H1 (cell line): ENCODE measurements at regions not wholly inside any gene's neighbourhood (a gene's known extent, or its start where the extent isn't known, plus 50 kb on each side); places are given as distances from the start of the nearest gene placed in this dataset.

Source experiments
- CTCF ChIA-PET: fragments of 300-600 bp; sonication (Branson Sonifier 250); formaldehyde crosslinking; loops from one replicate; lab custom pipeline; 2021; ENCODE audit not compliant: partially characterized antibody; lab: Charles Lee
- POLR2A ChIA-PET: fragments of 300-600 bp; sonication (Branson Sonifier 250); formaldehyde crosslinking; loops from one replicate; lab custom pipeline; 2021; ENCODE audit warnings: inconsistent platforms; ENCODE audit not compliant: partially characterized antibody; lab: Charles Lee
- DNase-seq, 2 experiments: peaks; one replicate each; pipeline versions ENCODE4 v3.0.0 to v3.0.0-alpha.2; 2010 to 2022; ENCODE audit warnings: low spot score in 2 of 2, low read depth in 1 of 2, mixed read lengths in 1 of 2
- FAIRE-seq: peaks from 2 replicates; lab custom pipeline; 2011; peaks lifted over from hg19 to GRCh38; lab: Jason Lieb, UNC
- H2AFZ ChIP-seq: 2 replicates; pipeline ENCODE4 v1.8.1; 2012; ENCODE audit warnings: low read length, inconsistent platforms
- H2AK5ac ChIP-seq: 2 replicates; pipeline ENCODE4 v1.6.1; 2013; ENCODE audit warnings: low read depth, low read length
- H2BK120ac ChIP-seq: replicated peaks from 2 replicates; pipeline ENCODE3; 2013; ENCODE audit warnings: low read depth, low read length, inconsistent platforms
- H2BK12ac ChIP-seq: 2 replicates; pipeline ENCODE4 v1.6.1; 2013; ENCODE audit warnings: low read depth, low read length
- H2BK15ac ChIP-seq: 2 replicates; pipeline ENCODE4 v1.6.1; 2013; ENCODE audit warnings: low read length
- H2BK20ac ChIP-seq: 2 replicates; pipeline ENCODE4 v1.6.1; 2013; ENCODE audit warnings: low read length
- H2BK5ac ChIP-seq: 2 replicates; pipeline ENCODE4 v1.6.1; 2013; ENCODE audit warnings: low read depth, low read length
- H3K14ac ChIP-seq: 2 replicates; pipeline ENCODE4 v1.6.1; 2013; ENCODE audit warnings: inconsistent platforms; ENCODE audit not compliant: insufficient read length
- H3K18ac ChIP-seq: 2 replicates; pipeline ENCODE4 v1.6.1; 2013; ENCODE audit warnings: low read length; ENCODE audit errors: extremely low read depth
- H3K23ac ChIP-seq: 2 replicates; pipeline ENCODE4 v1.6.1; 2013; ENCODE audit warnings: inconsistent platforms; ENCODE audit not compliant: insufficient read length
- H3K23me2 ChIP-seq: 2 replicates; pipeline ENCODE4 v1.6.1; 2013; ENCODE audit warnings: low read depth, low read length
- H3K27ac ChIP-seq: 2 replicates; pipeline ENCODE4 v1.6.1; 2011; ENCODE audit warnings: low read depth, low read length, inconsistent platforms
- H3K27me3 ChIP-seq, 4 experiments: replicated peaks in 1 of 4; 1 replicate in 1 of 4; 2 replicates in 3 of 4; pipeline versions ENCODE4 v1.6.1 to v1.8.1; 2011 to 2013; ENCODE audit warnings: low read length in 3 of 4, mild to moderate bottlenecking in 3 of 4, inconsistent platforms in 2 of 4, mixed read lengths in 2 of 4, moderate library complexity in 1 of 4; ENCODE audit not compliant: control insufficient read depth in 3 of 4, insufficient read depth in 3 of 4; ENCODE audit errors: extremely low read depth in 1 of 4
- H3K36me3 ChIP-seq, 4 experiments: 2 replicates each; pipeline versions ENCODE4 v1.6.1 to v1.8.1; 2011 to 2013; ENCODE audit warnings: mild to moderate bottlenecking in 4 of 4, low read length in 3 of 4, moderate library complexity in 2 of 4, control low read depth in 1 of 4, inconsistent platforms in 1 of 4; ENCODE audit not compliant: insufficient read depth in 4 of 4, control insufficient read depth in 2 of 4
- H3K4ac ChIP-seq: replicated peaks from 2 replicates; pipeline ENCODE3; 2013; ENCODE audit warnings: low read length, low read depth, mixed read lengths, inconsistent platforms; ENCODE audit not compliant: insufficient read length
- H3K4me1 ChIP-seq, 4 experiments: replicated peaks in 1 of 4; 1 replicate in 1 of 4; 2 replicates in 3 of 4; pipeline versions ENCODE4 v1.6.1 to v1.8.1; 2011 to 2013; ENCODE audit warnings: low read length in 3 of 4, inconsistent platforms in 2 of 4, mixed read lengths in 1 of 4; ENCODE audit not compliant: insufficient read depth in 4 of 4, control insufficient read depth in 3 of 4
- H3K4me2 ChIP-seq, 2 experiments: 2 replicates each; pipeline versions ENCODE4 v1.6.1 to v1.8.1; 2011 to 2013; ENCODE audit warnings: low read depth in 2 of 2, low read length in 2 of 2, control low read depth in 1 of 2, inconsistent platforms in 1 of 2, mild to moderate bottlenecking in 1 of 2; ENCODE audit not compliant: insufficient read depth in 1 of 2
- H3K4me3 ChIP-seq, 4 experiments: fragments of 200-600, 300-600 bp in 1 of 4; sonication (generic), shearing (Covaris generic), sonication (Bioruptor Twin) in 1 of 4; 2 replicates each; pipeline versions ENCODE4 v1.5.1 to v1.8.1; 2011 to 2016; ENCODE audit warnings: low read length in 4 of 4, low read depth in 3 of 4, control low read depth in 2 of 4, inconsistent platforms in 2 of 4, mild to moderate bottlenecking in 2 of 4, mixed read lengths in 1 of 4, moderate library complexity in 1 of 4; ENCODE audit not compliant: insufficient read depth in 2 of 4; ENCODE audit errors: extremely low read depth in 1 of 4
- H3K56ac ChIP-seq: replicated peaks from 2 replicates; pipeline ENCODE3; 2013; ENCODE audit warnings: low read depth, mild to moderate bottlenecking, mixed read lengths, low read length, inconsistent platforms; ENCODE audit not compliant: insufficient read length
- H3K79me1 ChIP-seq: 2 replicates; pipeline ENCODE4 v1.6.1; 2013; ENCODE audit warnings: low read depth, low read length, control low read depth
- H3K79me2 ChIP-seq, 2 experiments: 2 replicates each; pipeline versions ENCODE4 v1.6.1 to v1.8.1; 2012 to 2013; ENCODE audit warnings: low read length in 2 of 2, mild to moderate bottlenecking in 2 of 2, inconsistent platforms in 1 of 2; ENCODE audit not compliant: insufficient read depth in 2 of 2, control insufficient read depth in 1 of 2
- H3K9ac ChIP-seq, 4 experiments: replicated peaks in 1 of 4; 1 replicate in 1 of 4; 2 replicates in 3 of 4; pipeline versions ENCODE4 v1.6.1 to v1.8.1; 2011 to 2013; ENCODE audit warnings: low read depth in 3 of 4, low read length in 3 of 4, control low read depth in 2 of 4, mild to moderate bottlenecking in 2 of 4, moderate library complexity in 2 of 4, inconsistent platforms in 1 of 4; ENCODE audit errors: extremely low read depth in 1 of 4
- H3K9me3 ChIP-seq, 2 experiments: 2 replicates each; pipeline versions ENCODE4 v1.6.1 to v1.8.1; 2012 to 2013; ENCODE audit warnings: mild to moderate bottlenecking in 2 of 2, moderate library complexity in 2 of 2, control low read depth in 1 of 2, inconsistent platforms in 1 of 2, low read depth in 1 of 2, low read length in 1 of 2, mixed read lengths in 1 of 2; ENCODE audit not compliant: insufficient read depth in 2 of 2
- H4K20me1 ChIP-seq, 2 experiments: replicated peaks in 1 of 2; 2 replicates each; pipeline versions ENCODE3 to v1.8.1; 2011 to 2013; ENCODE audit warnings: inconsistent platforms in 2 of 2, low read length in 2 of 2, mild to moderate bottlenecking in 1 of 2; ENCODE audit not compliant: insufficient read depth in 2 of 2, control insufficient read depth in 1 of 2
- H4K5ac ChIP-seq: 2 replicates; pipeline ENCODE4 v1.6.1; 2013; ENCODE audit warnings: low read length, low read depth, mixed read lengths, inconsistent platforms; ENCODE audit not compliant: insufficient read length
- H4K8ac ChIP-seq: 2 replicates; pipeline ENCODE4 v1.8.0; 2013; ENCODE audit warnings: mild to moderate bottlenecking, moderate library complexity, low read length, inconsistent platforms; ENCODE audit not compliant: insufficient read depth; ENCODE audit errors: extremely low read depth
- H4K91ac ChIP-seq: replicated peaks from 2 replicates; pipeline ENCODE3; 2013; ENCODE audit warnings: low read length, mixed read lengths, inconsistent platforms; ENCODE audit not compliant: insufficient read length
- BACH1 ChIP-seq: IDR thresholded peaks from 2 replicates; pipeline ENCODE4 v1.6.1; 2012; ENCODE audit warnings: low read length, improper control_type of control experiment
- CTBP2 ChIP-seq: IDR thresholded peaks from 2 replicates; pipeline ENCODE4 v1.7.0; 2011; ENCODE audit warnings: borderline replicate concordance, mild to moderate bottlenecking, moderate library complexity, mixed read lengths, low read length; ENCODE audit not compliant: insufficient read depth, insufficient read length
- EGR1 ChIP-seq: IDR thresholded peaks from 2 replicates; pipeline ENCODE4 v1.6.1; 2011; ENCODE audit warnings: low read depth, low read length, borderline replicate concordance
- EP300 ChIP-seq, 2 experiments: IDR thresholded peaks; 1 replicate in 1 of 2; 2 replicates in 1 of 2; pipeline ENCODE4 v1.6.1; 2011 to 2012; ENCODE audit warnings: low read depth in 2 of 2, low read length in 2 of 2, mild to moderate bottlenecking in 2 of 2, borderline replicate concordance in 1 of 2, inconsistent platforms in 1 of 2, moderate library complexity in 1 of 2
- POLR2A ChIP-seq, 2 experiments: IDR thresholded peaks; 1 replicate in 1 of 2; 2 replicates in 1 of 2; pipeline ENCODE4 v1.6.1; 2011; ENCODE audit warnings: low read depth in 2 of 2, low read length in 2 of 2, mild to moderate bottlenecking in 2 of 2; ENCODE audit errors: control extremely low read depth in 1 of 2
- WGBS, 2 experiments: shearing (Covaris generic) in 1 of 2; methylation state at CpG; one replicate each; pipeline versions ENCODE4 v1.1.6 to v1.1.7; 2013 to 2015; ENCODE audit warnings: low lambda C conversion rate in 2 of 2, mixed read lengths in 2 of 2, inconsistent platforms in 1 of 2, low coverage in 1 of 2, missing lambda C conversion rate in 1 of 2; ENCODE audit not compliant: insufficient replicate concordance in 2 of 2, insufficient coverage in 1 of 2, insufficient read length in 1 of 2; ENCODE audit errors: extremely low coverage in 1 of 2, missing lambda C conversion rate in 1 of 2; 5-methylcytosine and 5-hydroxymethylcytosine counted together

DNA sequence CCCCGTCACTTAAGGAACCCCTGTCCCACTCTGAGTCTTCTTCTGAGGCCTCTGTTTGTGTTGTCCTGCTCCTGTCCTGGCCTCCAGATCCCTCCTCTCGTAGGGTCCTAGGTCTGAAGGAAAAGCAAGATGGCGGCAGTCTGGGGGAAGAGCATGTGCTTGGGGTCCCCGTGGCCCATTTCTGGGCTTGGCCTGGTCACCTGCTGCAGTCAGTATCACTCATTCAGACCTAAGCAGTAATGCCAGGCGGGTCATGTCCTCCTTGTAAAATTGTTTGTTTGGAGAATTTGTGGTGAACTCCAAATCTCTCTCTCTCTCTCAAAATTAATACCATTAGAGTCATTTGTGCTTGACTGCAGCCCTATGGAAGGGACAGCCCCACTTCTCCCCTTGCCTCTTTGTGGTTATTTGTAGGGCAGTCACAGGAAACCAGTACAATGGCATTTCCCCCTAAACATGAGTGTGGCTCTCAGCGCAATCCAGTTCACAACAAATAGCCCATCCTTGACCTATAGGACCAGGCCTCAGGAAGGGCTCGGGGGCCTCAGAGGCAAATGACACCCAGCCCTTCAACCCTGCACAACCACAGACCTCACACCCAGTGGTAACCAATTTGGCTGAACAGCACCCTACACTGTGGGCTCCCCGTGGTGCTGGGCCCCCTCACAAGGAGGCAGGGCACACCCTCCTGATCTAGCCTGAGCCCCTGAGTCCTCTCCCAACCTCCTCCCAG lies 173.5 kb downstream of the OR4M2 start:
- no peak overlapping the region for H3K4me2 ChIP-seq
- no peak overlapping the region for H2BK20ac ChIP-seq
- no peak overlapping the region for H4K91ac ChIP-seq
- no peak overlapping the region for H2AFZ ChIP-seq
- no peak overlapping the region for H3K56ac ChIP-seq
- no peak overlapping the region for H3K23ac ChIP-seq
- peaks cover 43 to 93% of the 10 kb centered on the region in 2 experiments; a peak in 3 of 4 replicates for H3K9me3 ChIP-seq
- H3K9ac ChIP-seq: no peak overlapping the region
- no peak overlapping the region for H2BK12ac ChIP-seq
- H3K79me2 ChIP-seq: no peaks in the 10 kb centered on the region
- POLR2A ChIA-PET: no interaction called here
- H2BK120ac ChIP-seq: no peak overlapping the region
- H3K27ac ChIP-seq: no peak overlapping the region
- no peak for DNase-seq
- peaks cover 0 to 5% of the 10 kb centered on the region in 2 experiments for H4K20me1 ChIP-seq
- no peaks in the 10 kb centered on the region for H3K79me1 ChIP-seq
- no peak overlapping the region for H2BK15ac ChIP-seq
- no peaks in the 10 kb centered on the region; a peak in 1 of 8 replicates for H3K36me3 ChIP-seq
- H4K8ac ChIP-seq: no peak overlapping the region
- H3K4me1 ChIP-seq: no peaks in the 10 kb centered on the region
- no peak overlapping the region for H3K14ac ChIP-seq
- FAIRE-seq: no peak
- H4K5ac ChIP-seq: no peak overlapping the region
- H3K23me2 ChIP-seq: peaks cover 2% of the 10 kb centered on the region; the same call in 1 of the 2 replicates
- H2AK5ac ChIP-seq: no peak overlapping the region
- CTCF ChIA-PET: no interaction called here
- TF ChIP-seq POLR2A (IDR thresholded peaks at IDR 0.05; ENCODE audit: control extremely low read depth in 1 of 2, low read depth in 2 of 2, low read length in 2 of 2): no peak
- no peak for TF ChIP-seq EP300 (IDR thresholded peaks at IDR 0.05; ENCODE audit: borderline replicate concordance in 1 of 2, low read depth in 2 of 2, low read length in 2 of 2)
- TF ChIP-seq EGR1: no peak
- TF ChIP-seq CTBP2: no peak
- no peak for TF ChIP-seq BACH1
- no peak overlapping the region for H3K4ac ChIP-seq
- H3K27me3 ChIP-seq: no peaks in the 10 kb centered on the region
- H3K4me3 ChIP-seq: no peak overlapping the region
- WGBS, 2 experiments: 66% methylated on average over 8 of the region's 8 CpGs; no CpG with 5 or more reads in 1 of the 2 experiments
- no peak overlapping the region for H3K18ac ChIP-seq
- no peak overlapping the region for H2BK5ac ChIP-seq
